ENCODE measurements at regions not wholly inside any gene's neighbourhood (a gene's known extent, or its start where the extent isn't known, plus 50 kb on each side); places are given as distances from the start of the nearest gene placed in this dataset.
A peak's percentile ranks its signal among the peaks of the same experiment; 100 is the strongest.

DNA sequence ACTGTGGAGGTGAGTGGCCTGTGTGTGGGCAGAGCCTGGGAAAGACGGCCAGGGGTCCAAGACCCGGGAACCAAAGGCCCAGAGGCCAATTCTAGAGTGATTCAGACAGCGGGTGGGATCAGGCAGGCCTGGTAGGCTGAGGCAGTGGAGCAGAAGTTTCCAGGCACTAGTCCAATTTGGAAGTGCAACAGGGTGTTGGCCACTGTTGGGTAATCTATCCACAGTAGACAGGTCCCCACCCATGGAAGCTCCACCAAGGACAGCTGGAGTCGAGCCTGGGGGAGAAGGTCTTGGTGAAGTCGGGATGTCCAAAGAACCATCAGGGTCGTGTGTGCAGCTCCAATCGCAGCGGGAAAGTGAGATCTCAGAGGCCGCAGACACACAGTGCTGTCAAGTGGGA is 125.8 kb upstream of the COPS8 start:
- H3K27me3 ChIP-seq = no peaks in the 10 kb centered on the region
- no peak for TF ChIP-seq CTCF (IDR thresholded peaks at IDR 0.05)
- no peak for TF ChIP-seq POLR2AphosphoS5 (IDR thresholded peaks at IDR 0.05)
- no peak for DNase-seq
- intact Hi-C loops (cut with DNase I; ENCODE audit: low total_unique reads) = no loop called here
- H3K36me3 ChIP-seq = no peaks in the 10 kb centered on the region
- 76 to 85% methylated on average over 8 to 9 of the region's 9 CpGs for WGBS, 2 donors (ENCODE audit: low coverage in 1 of 2)
- H3K4me3 ChIP-seq = no peak overlapping the region
- H3K9me3 ChIP-seq = no peaks in the 10 kb centered on the region
- no peaks in the 10 kb centered on the region for H3K4me1 ChIP-seq
- in situ Hi-C loops (cut with MboI; ENCODE audit: low pct_ligation_motif_present in 1 of 4, low pct_unique_long_range_greater_than_20kb in 1 of 4, low sequenced_read_pairs in 3 of 4) = no loop called here
- H3K27ac ChIP-seq = peak overlapping the region in 1 of 4 donors; percentile 1

DNA sequence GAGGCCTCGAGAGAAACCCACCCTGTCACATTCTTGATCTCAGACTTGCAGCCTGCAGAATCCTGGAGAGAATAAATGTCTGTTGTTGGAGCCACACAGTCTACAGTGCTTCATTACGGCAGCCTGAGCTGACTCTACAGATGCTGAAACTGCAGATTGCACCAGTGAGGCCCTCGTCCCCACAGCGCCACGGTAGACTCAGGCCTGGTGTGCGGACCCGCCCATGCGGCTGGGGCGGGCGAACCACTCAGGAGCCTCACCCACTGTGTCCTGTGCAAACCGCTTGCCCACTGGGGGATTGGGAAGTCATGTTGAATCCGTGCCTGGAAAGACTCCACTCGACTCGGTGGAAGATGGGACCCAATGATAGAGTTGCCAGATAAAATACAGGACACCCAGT is 125.2 kb upstream of the COPS8 start:
- Histone ChIP-seq H3K27me3 (no peaks in the 10 kb centered on the region), H3K9me3 (no peaks in the 10 kb centered on the region), H3K4me3 (no peak overlapping the region), H3K27ac (no peak overlapping the region), H3K36me3 (no peaks in the 10 kb centered on the region), H3K4me1 (no peaks in the 10 kb centered on the region)
- DNase-seq = no peak
- intact Hi-C loops (cut with DNase I; ENCODE audit: low total_unique reads) = no loop called here
- 96 to 100% methylated on average over 1 to 14 of the region's 14 CpGs for WGBS, 2 donors (ENCODE audit: low coverage in 1 of 2)
- TF ChIP-seq POLR2A (IDR thresholded peaks at IDR 0.05) (no peak), EP300 (IDR thresholded peaks at IDR 0.05; ENCODE audit: low read depth) (no peak), POLR2AphosphoS5 (IDR thresholded peaks at IDR 0.05) (no peak), CTCF (IDR thresholded peaks at IDR 0.05) (no peak)
- in situ Hi-C loops (cut with MboI; ENCODE audit: low pct_ligation_motif_present in 1 of 4, low pct_unique_long_range_greater_than_20kb in 1 of 4, low sequenced_read_pairs in 3 of 4) = no loop called here

GRCh38 chr2:236962816-236963215 is 122.9 kb upstream of the COPS8 start:
- intact Hi-C loops (cut with DNase I; ENCODE audit: low total_unique reads) = no loop called here
- no peak for DNase-seq
- no peak overlapping the region for H3K27ac ChIP-seq

GRCh38 chr2:236963631-236964182 is 122.0 kb upstream of the COPS8 start:
- H3K9me3 ChIP-seq = no peaks in the 10 kb centered on the region
- intact Hi-C loops (cut with DNase I; ENCODE audit: low total_unique reads) = no loop called here
- H3K4me3 ChIP-seq = no peak overlapping the region
- no peak overlapping the region for H3K27ac ChIP-seq
- H3K4me1 ChIP-seq = peaks cover 0 to 12% (median 2%) of the 10 kb centered on the region in 4 donors
- H3K36me3 ChIP-seq = no peaks in the 10 kb centered on the region
- in situ Hi-C loops (cut with MboI; ENCODE audit: low pct_ligation_motif_present in 1 of 4, low pct_unique_long_range_greater_than_20kb in 1 of 4, low sequenced_read_pairs in 3 of 4) = no loop called here
- 83% methylated on average over 7 of the region's 7 CpGs; no CpG with 5 or more reads in 1 of the 2 donors for WGBS, 2 donors (ENCODE audit: low coverage in 1 of 2)
- TF ChIP-seq EP300 (IDR thresholded peaks at IDR 0.05; ENCODE audit: low read depth) = no peak
- no peak for TF ChIP-seq CTCF (IDR thresholded peaks at IDR 0.05)
- no peak for TF ChIP-seq POLR2A (IDR thresholded peaks at IDR 0.05)
- TF ChIP-seq POLR2AphosphoS5 (IDR thresholded peaks at IDR 0.05) = no peak
- no peaks in the 10 kb centered on the region for H3K27me3 ChIP-seq
- no peak for DNase-seq

More at GRCh38 chr2:236962816-236963215, 122.9 kb upstream of the COPS8 start:
- in situ Hi-C loops (cut with MboI; ENCODE audit: low pct_ligation_motif_present in 1 of 4, low pct_unique_long_range_greater_than_20kb in 1 of 4, low sequenced_read_pairs in 3 of 4) = no loop called here
- 90 to 100% methylated on average over 2 to 4 of the region's 4 CpGs for WGBS, 2 donors (ENCODE audit: low coverage in 1 of 2)
- peaks cover 0 to 7% (median 0%) of the 10 kb centered on the region in 4 donors for H3K4me1 ChIP-seq
- no peak for TF ChIP-seq POLR2AphosphoS5 (IDR thresholded peaks at IDR 0.05)
- TF ChIP-seq EP300 (IDR thresholded peaks at IDR 0.05; ENCODE audit: low read depth) = no peak
- TF ChIP-seq CTCF (IDR thresholded peaks at IDR 0.05) = no peak
- no peak for TF ChIP-seq POLR2A (IDR thresholded peaks at IDR 0.05)
- H3K9me3 ChIP-seq = no peaks in the 10 kb centered on the region
- H3K27me3 ChIP-seq = no peaks in the 10 kb centered on the region
- H3K36me3 ChIP-seq = no peaks in the 10 kb centered on the region
- H3K4me3 ChIP-seq = no peak overlapping the region
